HG02884 (cell line): ENCODE measurements at regions not wholly inside any gene's neighbourhood (a gene's known extent, or its start where the extent isn't known, plus 50 kb on each side); places are given as distances from the start of the nearest gene placed in this dataset.
"Not testable (repeated sequence)": the region's sequence is repeated elsewhere in the genome, so short reads cannot be mapped to it uniquely, and the experiment has no call there.

Experiments used
- ATAC-seq: cut with Tn5 transposase; IDR thresholded peaks from one replicate; pipeline ENCODE4 v1.9.1; 2021; ENCODE audit warnings: mild to moderate bottlenecking, moderate library complexity; ENCODE audit not compliant: unreplicated experiment

- ATAC-seq: no peak
These were observed 1248.4 kb downstream of the NSUN3 start for GRCh38 chr3:95311272-95311671.

GRCh38 chr3:95312650-95313049 is 1249.8 kb downstream of the NSUN3 start:
- ATAC-seq: no peak

GRCh38 chr3:95319921-95320494 is 1257.1 kb downstream of the NSUN3 start:
- ATAC-seq: no peak

GRCh38 chr3:95327478-95327877 is 1264.6 kb downstream of the NSUN3 start:
- ATAC-seq: no peak

GRCh38 chr3:95333826-95334225 is 1271.0 kb downstream of the NSUN3 start:
- ATAC-seq: no peak

- no peak for ATAC-seq
These were observed 1271.6 kb downstream of the NSUN3 start for GRCh38 chr3:95334461-95334860.

GRCh38 chr3:95335517-95335916 is 1272.7 kb downstream of the NSUN3 start:
- no peak for ATAC-seq

GRCh38 chr3:95338446-95338845 is 1275.6 kb downstream of the NSUN3 start:
- ATAC-seq: no peak

- no peak for ATAC-seq
These were observed 1278.5 kb downstream of the NSUN3 start for GRCh38 chr3:95341314-95341713.

- ATAC-seq: no peak
These were observed 1280.4 kb downstream of the NSUN3 start for GRCh38 chr3:95343228-95343627.

- no peak for ATAC-seq
These were observed 1280.9 kb downstream of the NSUN3 start for GRCh38 chr3:95343767-95344166.

- ATAC-seq: not testable (repeated sequence)
These were observed 1285.1 kb downstream of the NSUN3 start for GRCh38 chr3:95347936-95348335.

GRCh38 chr3:95348879-95349278 is 1286.0 kb downstream of the NSUN3 start:
- no peak for ATAC-seq

GRCh38 chr3:95350049-95350448 is 1287.2 kb downstream of the NSUN3 start:
- ATAC-seq: no peak

GRCh38 chr3:95351158-95351557 is 1288.3 kb downstream of the NSUN3 start:
- no peak for ATAC-seq

- no peak for ATAC-seq
These were observed 1289.6 kb downstream of the NSUN3 start for GRCh38 chr3:95352471-95352870.

- no peak for ATAC-seq
These were observed 1291.6 kb downstream of the NSUN3 start for GRCh38 chr3:95354489-95354888.

- no peak for ATAC-seq
These were observed 1294.1 kb downstream of the NSUN3 start for GRCh38 chr3:95356764-95357501.

- ATAC-seq: no peak
These were observed 1324.6 kb downstream of the NSUN3 start for GRCh38 chr3:95387242-95388021.

- no peak for ATAC-seq
These were observed 1327.0 kb downstream of the NSUN3 start for GRCh38 chr3:95389725-95390313.

- no peak for ATAC-seq
These were observed 1331.4 kb downstream of the NSUN3 start for GRCh38 chr3:95394286-95394685.

GRCh38 chr3:95399585-95399984 is 1336.7 kb downstream of the NSUN3 start:
- no peak for ATAC-seq
